A673 (cell line): ENCODE measurements at regions not wholly inside any gene's neighbourhood (a gene's known extent, or its start where the extent isn't known, plus 50 kb on each side); places are given as distances from the start of the nearest gene placed in this dataset.

Source experiments
- BruUV-seq: library from RNA; stranded (reverse); fragments of 400-500 nt; replicated peaks from 2 replicates; lab custom pipeline; 2021; lab: Mats Ljungman, UMichigan
- CTCF ChIA-PET: fragments of 300-600 bp; sonication (Branson Sonifier 250); formaldehyde crosslinking; loops from one replicate; lab custom pipeline; 2022; ENCODE audit warnings: antibody characterized with exemption; lab: Charles Lee
- POLR2A ChIA-PET: fragments of 300-600 bp; sonication (Branson Sonifier 250); formaldehyde crosslinking; loops from one replicate; lab custom pipeline; 2022; ENCODE audit warnings: antibody characterized with exemption; ENCODE audit not compliant: low non-redundant PET; lab: Charles Lee
- DNase-seq: peaks from one replicate; pipeline ENCODE4 v3.0.0-alpha.2; 2015; ENCODE audit warnings: low spot score
- H3K27ac ChIP-seq: fragments of 200-600 bp; sonication (generic); 2 replicates; pipeline ENCODE4 v1.5.1; 2016; ENCODE audit warnings: mixed run types, low read depth, mild to moderate bottlenecking, mixed read lengths, antibody characterized with exemption, low read length; ENCODE audit not compliant: poor library complexity, severe bottlenecking
- H3K27me3 ChIP-seq: fragments of 200-600 bp; sonication (generic); replicated peaks from 2 replicates; pipeline ENCODE4 v1.6.1; 2017; ENCODE audit warnings: mixed run types, low read depth, mild to moderate bottlenecking, mixed read lengths, antibody characterized with exemption, low read length; ENCODE audit not compliant: insufficient read depth, poor library complexity
- H3K36me3 ChIP-seq: fragments of 200-600 bp; sonication (generic); 2 replicates; pipeline ENCODE4 v1.6.1; 2016; ENCODE audit warnings: mixed run types, mild to moderate bottlenecking, mixed read lengths, antibody characterized with exemption, low read length; ENCODE audit not compliant: insufficient read depth, poor library complexity, severe bottlenecking
- H3K4me1 ChIP-seq: fragments of 200-600 bp; sonication (generic); 2 replicates; pipeline ENCODE4 v1.6.1; 2017; ENCODE audit warnings: mixed run types, mild to moderate bottlenecking, mixed read lengths, antibody characterized with exemption, low read length; ENCODE audit not compliant: insufficient read depth, poor library complexity, severe bottlenecking
- H3K4me3 ChIP-seq: fragments of 200-600 bp; sonication (generic); 2 replicates; pipeline ENCODE4 v1.5.1; 2016; ENCODE audit warnings: low read depth, mixed run types, mild to moderate bottlenecking, mixed read lengths, low read length; ENCODE audit not compliant: poor library complexity, severe bottlenecking
- H3K9me3 ChIP-seq: fragments of 200-600 bp; sonication (generic); 2 replicates; pipeline ENCODE4 v1.6.1; 2016; ENCODE audit warnings: mixed run types, low read depth, mild to moderate bottlenecking, mixed read lengths, antibody characterized with exemption, low read length; ENCODE audit not compliant: poor library complexity, severe bottlenecking
- EZH2 ChIP-seq: fragments of 200-600 bp; sonication (generic); IDR thresholded peaks from 2 replicates; pipeline ENCODE4 v1.6.1; 2017; ENCODE audit warnings: borderline replicate concordance, low read depth, mild to moderate bottlenecking, mixed read lengths, antibody characterized with exemption, low read length; ENCODE audit not compliant: poor library complexity, severe bottlenecking
- intact Hi-C: fragments of 100-400 bp; cut with micrococcal nuclease; formaldehyde crosslinking; loops from one replicate; pipeline ENCODE4 v1.10.0; 2022; ENCODE audit not compliant: unreplicated experiment
- TF ChIP-seq, protein P1 (sequence below): fragments of 300-800, 200-600 bp; sonication (generic); conservative IDR thresholded peaks from 2 replicates; pipeline ENCODE4 v1.5.1; 2017; ENCODE audit warnings: low read depth, mild to moderate bottlenecking, antibody characterized with exemption, low read length, moderate library complexity, mixed read lengths

DNA sequence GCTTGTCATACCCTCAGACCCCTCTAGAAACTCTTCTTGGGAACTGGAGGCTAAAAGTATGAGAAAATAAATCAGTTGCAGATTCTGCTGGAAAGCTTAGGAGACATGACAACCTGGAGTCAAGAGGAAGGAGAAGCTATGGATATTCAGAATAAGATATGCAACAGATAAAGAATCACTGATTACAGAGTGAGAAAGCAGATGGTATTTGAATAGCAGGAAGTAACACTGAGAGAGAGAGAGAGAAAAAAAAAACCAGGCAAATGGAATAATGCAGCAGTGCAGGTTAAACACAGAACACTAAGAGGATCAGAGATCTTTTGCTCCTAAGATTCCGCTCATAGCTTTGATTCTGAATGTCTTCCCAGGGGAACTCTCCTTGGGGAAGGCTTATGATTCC is 1284.1 kb upstream of the NXPH2 start:
- Histone ChIP-seq H3K4me1 (peaks cover 5% of the 10 kb centered on the region), H3K9me3 (peaks cover 6% of the 10 kb centered on the region), H3K4me3 (no peak overlapping the region), H3K27me3 (no peaks in the 10 kb centered on the region), H3K27ac (no peak overlapping the region), H3K36me3 (no peaks in the 10 kb centered on the region)
- BruUV-seq: no TSS peak
- TF ChIP-seq EZH2: no peak
- TF ChIP-seq, protein P1, sequence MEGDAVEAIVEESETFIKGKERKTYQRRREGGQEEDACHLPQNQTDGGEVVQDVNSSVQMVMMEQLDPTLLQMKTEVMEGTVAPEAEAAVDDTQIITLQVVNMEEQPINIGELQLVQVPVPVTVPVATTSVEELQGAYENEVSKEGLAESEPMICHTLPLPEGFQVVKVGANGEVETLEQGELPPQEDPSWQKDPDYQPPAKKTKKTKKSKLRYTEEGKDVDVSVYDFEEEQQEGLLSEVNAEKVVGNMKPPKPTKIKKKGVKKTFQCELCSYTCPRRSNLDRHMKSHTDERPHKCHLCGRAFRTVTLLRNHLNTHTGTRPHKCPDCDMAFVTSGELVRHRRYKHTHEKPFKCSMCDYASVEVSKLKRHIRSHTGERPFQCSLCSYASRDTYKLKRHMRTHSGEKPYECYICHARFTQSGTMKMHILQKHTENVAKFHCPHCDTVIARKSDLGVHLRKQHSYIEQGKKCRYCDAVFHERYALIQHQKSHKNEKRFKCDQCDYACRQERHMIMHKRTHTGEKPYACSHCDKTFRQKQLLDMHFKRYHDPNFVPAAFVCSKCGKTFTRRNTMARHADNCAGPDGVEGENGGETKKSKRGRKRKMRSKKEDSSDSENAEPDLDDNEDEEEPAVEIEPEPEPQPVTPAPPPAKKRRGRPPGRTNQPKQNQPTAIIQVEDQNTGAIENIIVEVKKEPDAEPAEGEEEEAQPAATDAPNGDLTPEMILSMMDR: no peak
- DNase-seq: no peak
- ChIA-PET POLR2A (interaction anchor here (1.0 kb wide), 1 partner anchor 80 kb away, joined by 6 read pairs; no protein-coding TSS in a partner anchor), CTCF (no interaction called here)
- intact Hi-C loops: no loop called here

DNA sequence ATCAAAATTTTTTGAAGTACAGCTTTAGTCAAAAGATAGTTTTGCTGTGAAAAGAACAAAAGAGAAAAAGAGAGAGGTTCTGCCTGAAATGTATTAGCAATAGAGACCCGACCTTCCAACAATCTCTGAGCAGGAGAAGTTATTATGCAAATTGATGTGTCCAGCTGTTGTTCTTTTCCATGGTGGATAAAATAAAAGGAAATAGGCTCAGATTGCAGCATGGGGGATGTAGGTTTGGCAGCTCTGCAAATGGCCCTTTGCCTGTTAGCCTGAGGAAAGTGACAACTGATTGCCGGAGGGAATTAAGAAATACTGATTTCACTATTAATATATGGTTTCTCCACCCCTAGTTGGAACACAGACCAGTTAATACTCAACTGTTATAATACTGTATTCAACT is 1283.2 kb upstream of the NXPH2 start:
- peaks cover 6% of the 10 kb centered on the region for H3K9me3 ChIP-seq
- POLR2A ChIA-PET: interaction anchor here (1.0 kb wide), 1 partner anchor 81 kb away, joined by 6 read pairs; no protein-coding TSS in a partner anchor
- peak overlapping the region; percentile 15 for H3K27ac ChIP-seq
- TF ChIP-seq, protein P1: no peak
- no peak for TF ChIP-seq EZH2
- no TSS peak for BruUV-seq
- intact Hi-C loops: no loop called here
- no peaks in the 10 kb centered on the region for H3K36me3 ChIP-seq
- CTCF ChIA-PET: no interaction called here
- peaks cover 5% of the 10 kb centered on the region for H3K4me1 ChIP-seq
- DNase-seq: peak; percentile 79
- H3K27me3 ChIP-seq: no peaks in the 10 kb centered on the region
- H3K4me3 ChIP-seq: no peak overlapping the region

DNA sequence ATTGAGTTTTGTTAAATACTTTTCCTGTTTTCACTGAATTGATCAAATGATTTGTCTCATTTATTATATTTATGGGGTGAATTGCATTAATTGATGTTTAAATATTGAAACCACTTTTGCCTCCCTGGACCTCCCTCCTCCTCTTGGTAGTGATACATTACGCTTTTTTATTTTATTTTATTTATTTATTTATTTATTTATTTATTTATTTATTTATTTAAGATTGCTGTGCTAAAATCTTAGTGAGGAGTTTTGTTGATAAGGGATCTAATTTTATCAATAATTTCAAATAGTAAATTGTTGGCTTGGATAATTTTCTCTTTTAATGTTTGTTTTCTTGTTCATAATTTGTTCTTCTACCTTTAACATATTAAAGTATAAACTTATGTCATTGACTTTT is 1281.0 kb upstream of the NXPH2 start:
- Histone ChIP-seq H3K36me3 (no peaks in the 10 kb centered on the region), H3K27ac (no peak overlapping the region), H3K27me3 (no peaks in the 10 kb centered on the region), H3K9me3 (peaks cover 6% of the 10 kb centered on the region), H3K4me1 (peaks cover 5% of the 10 kb centered on the region), H3K4me3 (no peak overlapping the region)
- no peak for DNase-seq
- ChIA-PET CTCF (no interaction called here), POLR2A (no interaction called here)
- intact Hi-C loops: no loop called here
- no TSS peak for BruUV-seq
- TF ChIP-seq, protein P1: no peak
- no peak for TF ChIP-seq EZH2
